SK-N-SH (cell line): ENCODE measurements at regions not wholly inside any gene's neighbourhood (a gene's known extent, or its start where the extent isn't known, plus 50 kb on each side); places are given as distances from the start of the nearest gene placed in this dataset.

Experiments
- CTCF ChIA-PET: fragments of 300-600, 350-600 bp; formaldehyde crosslinking; extraction: SDS; loops from one replicate; lab custom pipeline; 2021; lab: Yijun Ruan, JAX
- POLR2A ChIA-PET: fragments of 350-600 bp; sonication (Branson Sonifier 250); formaldehyde crosslinking; extraction: SDS; loops from one replicate; lab custom pipeline; 2020; ENCODE audit warnings: antibody characterized with exemption, inconsistent platforms; lab: Yijun Ruan, JAX
- DNase-seq: peaks from one replicate; pipeline ENCODE4 v3.0.0; 2012
- H2AFZ ChIP-seq: fragments of 200-600 bp; sonication (generic); 2 replicates; pipeline ENCODE4 v1.8.1; 2016; ENCODE audit warnings: antibody characterized with exemption, mild to moderate bottlenecking, low read depth
- H3F3A ChIP-seq: fragments of 200-600 bp; sonication (generic); replicated peaks from 2 replicates; pipeline ENCODE3; 2016; ENCODE audit warnings: antibody characterized with exemption, mild to moderate bottlenecking; ENCODE audit not compliant: insufficient read depth
- H3K27ac ChIP-seq, 2 experiments: fragments of 200-500 bp in 1 of 2; fragments of 200-600 bp in 1 of 2; sonication (Bioruptor generic) in 1 of 2; sonication (generic), shearing (Covaris generic) in 1 of 2; 2 replicates each; pipeline versions ENCODE4 v1.5.1 to v1.6.1; 2014 to 2016; ENCODE audit warnings: low read depth in 2 of 2, inconsistent platforms in 1 of 2, low read length in 1 of 2, mild to moderate bottlenecking in 1 of 2, mixed read lengths in 1 of 2
- H3K27me3 ChIP-seq: fragments of 200-600 bp; sonication (generic), shearing (Covaris generic); 2 replicates; pipeline ENCODE4 v1.6.1; 2016; ENCODE audit warnings: mixed run types; ENCODE audit not compliant: insufficient read depth
- H3K36me3 ChIP-seq, 2 experiments: fragments of 200-500 bp in 1 of 2; fragments of 200-600 bp in 1 of 2; sonication (Bioruptor generic) in 1 of 2; sonication (generic) in 1 of 2; replicated peaks in 1 of 2; 2 replicates each; pipeline versions ENCODE3 to v1.5.1; 2014 to 2016; ENCODE audit warnings: low read length in 1 of 2, mild to moderate bottlenecking in 1 of 2; ENCODE audit not compliant: insufficient read depth in 2 of 2, control insufficient read depth in 1 of 2
- H3K4me1 ChIP-seq, 2 experiments: fragments of 200-500 bp in 1 of 2; fragments of 200-600 bp in 1 of 2; sonication (Bioruptor generic) in 1 of 2; sonication (generic), shearing (Covaris generic) in 1 of 2; 2 replicates each; pipeline versions ENCODE4 v1.5.1 to v1.6.1; 2014 to 2016; ENCODE audit warnings: low read depth in 1 of 2, low read length in 1 of 2, mixed run types in 1 of 2; ENCODE audit not compliant: insufficient read depth in 2 of 2, control insufficient read depth in 1 of 2
- H3K4me2 ChIP-seq: fragments of 200-600 bp; sonication (generic), shearing (Covaris generic); 2 replicates; pipeline ENCODE4 v1.6.1; 2017; ENCODE audit warnings: mixed run types
- H3K4me3 ChIP-seq, 2 experiments: fragments of 200-500 bp in 1 of 2; fragments of 200-600 bp in 1 of 2; sonication (Bioruptor generic) in 1 of 2; sonication (generic), shearing (Covaris generic) in 1 of 2; 2 replicates each; pipeline versions ENCODE4 v1.5.1 to v1.8.1; 2014 to 2016; ENCODE audit warnings: low read depth in 2 of 2, inconsistent platforms in 1 of 2, low read length in 1 of 2, mild to moderate bottlenecking in 1 of 2, mixed read lengths in 1 of 2, moderate library complexity in 1 of 2
- H3K79me2 ChIP-seq: fragments of 200-600 bp; sonication (generic); 2 replicates; pipeline ENCODE4 v1.8.1; 2017; ENCODE audit warnings: mild to moderate bottlenecking; ENCODE audit not compliant: insufficient read depth
- H3K9ac ChIP-seq: fragments of 200-600 bp; sonication (generic); 2 replicates; pipeline ENCODE4 v1.6.1; 2017; ENCODE audit warnings: mixed run types
- H3K9me2 ChIP-seq: fragments of 200-600 bp; sonication (generic); 2 replicates; pipeline ENCODE4 v1.6.1; 2017; ENCODE audit warnings: mixed run types
- H3K9me3 ChIP-seq: fragments of 200-600 bp; sonication (generic); 2 replicates; pipeline ENCODE4 v1.6.1; 2017; ENCODE audit warnings: mixed run types, mild to moderate bottlenecking, moderate library complexity
- H4K20me1 ChIP-seq: fragments of 200-600 bp; sonication (generic); 2 replicates; pipeline ENCODE4 v1.6.1; 2017; ENCODE audit warnings: mild to moderate bottlenecking, mixed run types; ENCODE audit not compliant: insufficient read depth
- CHD2 ChIP-seq: fragments of 150-350 bp; IDR thresholded peaks from 2 replicates; pipeline ENCODE4 v1.6.1; 2018; ENCODE audit warnings: low read length; ENCODE audit not compliant: partially characterized antibody
- CTCF ChIP-seq: fragments of 200-600 bp; sonication (generic); IDR thresholded peaks from 2 replicates; pipeline ENCODE4 v1.6.1; 2017; ENCODE audit warnings: antibody characterized with exemption, mild to moderate bottlenecking, moderate library complexity
- GABPA ChIP-seq: IDR thresholded peaks from 2 replicates; pipeline ENCODE4 v1.4.0; 2012; ENCODE audit warnings: low read depth, mild to moderate bottlenecking
- GATA2 ChIP-seq: sonication (generic); formaldehyde crosslinking; IDR thresholded peaks from 2 replicates; pipeline ENCODE4 v1.5.0; 2020; ENCODE audit warnings: mild to moderate bottlenecking, missing genetic modification reagents
- JUND ChIP-seq: IDR thresholded peaks from 2 replicates; pipeline ENCODE4 v1.4.0; 2012
- NRF1 ChIP-seq: IDR thresholded peaks from 2 replicates; pipeline ENCODE4 v1.6.1; 2012; ENCODE audit warnings: low read depth, mild to moderate bottlenecking, low read length
- PBX3 ChIP-seq: IDR thresholded peaks from 2 replicates; pipeline ENCODE4; 2012
- POLR2AphosphoS5 ChIP-seq: IDR thresholded peaks from 2 replicates; pipeline ENCODE4 v1.6.1; 2012; ENCODE audit warnings: low read depth, low read length
- RCOR1 ChIP-seq: fragments of 150-350 bp; IDR thresholded peaks from 2 replicates; pipeline ENCODE4 v1.6.1; 2017; ENCODE audit warnings: antibody characterized with exemption, low read length
- SIN3A ChIP-seq: IDR thresholded peaks from 2 replicates; pipeline ENCODE4 v1.6.1; 2012; ENCODE audit warnings: low read depth, mild to moderate bottlenecking, low read length, moderate library complexity, borderline replicate concordance
- USF1 ChIP-seq: IDR thresholded peaks from 2 replicates; pipeline ENCODE4 v1.4.0; 2012; ENCODE audit warnings: low read depth, borderline replicate concordance
- USF2 ChIP-seq: fragments of 150-350 bp; IDR thresholded peaks from 2 replicates; pipeline ENCODE4 v1.6.1; 2017; ENCODE audit warnings: antibody characterized with exemption, low read length, low read depth, borderline replicate concordance
- ZBTB33 ChIP-seq: IDR thresholded peaks from 2 replicates; pipeline ENCODE4 v1.4.0; 2012; ENCODE audit warnings: low read depth, borderline replicate concordance
- WGBS: methylation state at CpG from one replicate; pipeline ENCODE4 v1.1.6; 2017; ENCODE audit warnings: low lambda C conversion rate; 5-methylcytosine and 5-hydroxymethylcytosine counted together

GRCh38 chr10:84607044-84607443 lies 278.7 kb downstream of the CCSER2 start:
- H3F3A ChIP-seq = no peaks in the 10 kb centered on the region
- H2AFZ ChIP-seq = no peak overlapping the region
- POLR2A ChIA-PET = no interaction called here
- no peak for DNase-seq
- H3K36me3 ChIP-seq = no peaks in the 10 kb centered on the region
- TF ChIP-seq GATA2 (CRISPR knock-in tag) (no peak), GABPA (no peak), POLR2AphosphoS5 (no peak), USF1 (no peak), PBX3 (no peak), ZBTB33 (no peak), CHD2 (no peak), CTCF (no peak), SIN3A (no peak), USF2 (no peak), RCOR1 (no peak), JUND (no peak), NRF1 (no peak)
- H3K9me2 ChIP-seq = no peaks in the 10 kb centered on the region
- WGBS = 31% methylated on average over 4 of the region's 4 CpGs
- H3K27ac ChIP-seq = no peak overlapping the region
- no peaks in the 10 kb centered on the region for H4K20me1 ChIP-seq
- H3K9ac ChIP-seq = no peak overlapping the region
- no peaks in the 10 kb centered on the region for H3K27me3 ChIP-seq
- CTCF ChIA-PET = interaction anchor here (0.5 to 1.5 kb wide), 2 partner anchors 232 to 271 kb away, joined by 4 read pairs; no protein-coding TSS in a partner anchor
- no peaks in the 10 kb centered on the region for H3K9me3 ChIP-seq
- no peak overlapping the region for H3K4me3 ChIP-seq
- no peaks in the 10 kb centered on the region for H3K79me2 ChIP-seq
- no peak overlapping the region for H3K4me2 ChIP-seq
- no peaks in the 10 kb centered on the region for H3K4me1 ChIP-seq
